GM18951 (cell line): ENCODE measurements at regions not wholly inside any gene's neighbourhood (a gene's known extent, or its start where the extent isn't known, plus 50 kb on each side); places are given as distances from the start of the nearest gene placed in this dataset.
"Not testable (repeated sequence)": the region's sequence is repeated elsewhere in the genome, so short reads cannot be mapped to it uniquely, and the experiment has no call there.

ENCODE experiments used
- POLR2A ChIP-seq: IDR thresholded peaks from 4 replicates; pipeline ENCODE4 v1.6.1; 2011; ENCODE audit warnings: mild to moderate bottlenecking; ENCODE audit not compliant: insufficient read length, insufficient read depth; ENCODE audit errors: extremely low read depth
- in situ Hi-C: fragments of 300-500 bp; cut with MboI; formaldehyde crosslinking; loops from one replicate; pipeline ENCODE4 v1.12.0; 2022; ENCODE audit warnings: low sequenced_read_pairs, mixed read lengths, inconsistent platforms; ENCODE audit not compliant: unreplicated experiment

- no peak for TF ChIP-seq POLR2A
- in situ Hi-C loops = no loop called here
Measured at GRCh38 chr3:125645616-125646015, 50.3 kb upstream of the OSBPL11 start.

DNA sequence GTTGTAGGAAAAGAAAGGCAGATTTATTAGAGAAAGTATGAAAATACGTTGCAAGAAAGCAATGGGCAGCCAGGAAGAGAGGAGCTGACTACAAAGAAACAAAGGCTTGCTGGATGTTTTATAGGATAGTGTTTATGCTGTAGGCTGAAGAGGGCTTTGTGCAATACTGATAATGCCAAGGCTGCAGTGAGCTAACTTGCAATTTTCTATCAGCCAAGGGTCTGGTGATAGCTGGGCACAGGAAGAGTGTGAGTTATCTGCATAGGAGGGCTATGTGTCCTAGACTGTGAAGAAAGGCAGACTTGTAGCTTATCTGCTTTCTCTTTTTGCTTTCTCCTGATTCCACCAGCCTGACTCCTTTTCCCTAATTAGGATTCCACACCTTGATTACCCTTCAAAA is 51.3 kb upstream of the OSBPL11 start:
- no peak for TF ChIP-seq POLR2A
- in situ Hi-C loops = no loop called here

DNA sequence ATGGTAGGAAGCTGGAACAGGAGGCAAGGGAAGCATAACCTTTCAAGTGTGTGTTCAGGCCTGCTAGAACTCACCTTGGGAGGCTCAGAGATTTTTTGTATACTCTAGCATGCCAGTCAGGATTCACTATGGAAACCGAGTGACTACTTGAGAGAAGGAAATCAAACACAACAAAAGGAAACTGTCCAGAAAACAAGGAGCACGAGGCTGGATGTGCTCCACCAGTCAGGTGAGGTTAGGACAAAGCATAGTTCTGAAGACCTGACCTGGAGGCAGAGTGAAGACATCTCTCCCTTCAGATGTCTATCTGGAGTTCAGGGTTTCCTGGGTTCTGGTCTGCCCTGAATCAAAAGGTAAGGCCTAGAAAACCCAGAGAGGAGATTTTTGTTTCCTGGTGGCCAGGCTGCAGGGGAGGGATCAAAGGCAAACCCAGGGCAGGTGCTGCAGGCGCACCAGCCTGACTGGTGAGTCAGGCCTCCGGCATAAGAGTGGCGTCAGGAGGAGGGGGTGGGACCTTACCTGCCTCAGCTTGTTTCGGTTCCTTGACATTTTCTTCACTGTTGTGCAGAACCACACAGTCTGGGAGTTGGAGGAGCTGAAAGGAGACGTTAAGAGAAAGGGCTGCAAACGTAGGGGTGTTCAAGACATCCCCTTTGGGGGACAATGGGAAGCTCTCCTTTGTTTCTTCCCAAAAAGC is 52.2 kb upstream of the OSBPL11 start:
- no peak for TF ChIP-seq POLR2A
- in situ Hi-C loops = no loop called here

DNA sequence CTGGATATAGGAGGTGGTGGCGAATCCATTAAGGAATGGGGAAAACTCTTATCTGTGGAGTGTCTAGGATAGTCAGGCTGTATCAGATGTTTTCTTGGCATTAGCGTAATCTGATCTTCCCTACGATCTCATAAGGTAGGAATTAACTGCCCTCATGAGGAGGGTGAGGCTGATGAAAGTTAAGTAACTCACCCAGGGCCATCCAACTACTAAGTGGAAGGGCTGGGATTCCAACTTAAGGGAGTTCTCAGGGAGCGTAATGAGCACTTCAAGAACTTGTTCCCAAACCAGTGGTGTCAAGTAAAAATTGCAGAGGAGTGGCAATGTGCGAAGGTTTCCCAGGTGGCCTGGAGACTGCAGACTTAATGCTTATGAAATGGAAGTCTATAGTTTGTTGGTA is 55.9 kb upstream of the OSBPL11 start:
- in situ Hi-C loops = no loop called here
- no peak for TF ChIP-seq POLR2A

GRCh38 chr3:125652349-125652748 is 57.1 kb upstream of the OSBPL11 start:
- in situ Hi-C loops = no loop called here

DNA sequence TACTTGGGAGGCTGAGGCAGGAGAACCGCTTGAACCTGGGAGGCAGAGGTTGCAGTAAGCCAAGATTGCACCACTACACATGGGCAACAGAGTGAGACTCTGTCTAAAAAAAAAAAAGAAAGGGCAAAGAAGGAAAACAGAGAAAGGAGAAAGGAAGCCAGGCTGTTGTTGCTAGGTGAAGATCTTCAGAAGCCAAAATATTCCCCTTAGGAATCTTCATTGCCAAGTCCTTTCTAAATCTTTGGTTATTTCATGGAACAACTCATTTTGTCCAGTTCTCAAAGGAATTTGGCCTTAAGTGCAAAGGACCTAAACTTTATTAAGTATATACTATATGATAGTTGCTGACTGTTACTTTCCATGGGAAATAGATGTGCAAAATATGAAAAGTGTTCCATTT is 59.2 kb upstream of the OSBPL11 start:
- in situ Hi-C loops = no loop called here
- TF ChIP-seq POLR2A = no peak

More at GRCh38 chr3:125652349-125652748, 57.1 kb upstream of the OSBPL11 start:
- TF ChIP-seq POLR2A = no peak

- in situ Hi-C loops = no loop called here
- no peak for TF ChIP-seq POLR2A
Measured at GRCh38 chr3:125662675-125663074, 67.4 kb upstream of the OSBPL11 start.

GRCh38 chr3:125670352-125670751 is 75.1 kb upstream of the OSBPL11 start:
- in situ Hi-C loops = no loop called here

GRCh38 chr3:125670945-125671344 is 75.6 kb upstream of the OSBPL11 start:
- TF ChIP-seq POLR2A = no peak
- in situ Hi-C loops = no loop called here

More at GRCh38 chr3:125670352-125670751, 75.1 kb upstream of the OSBPL11 start:
- no peak for TF ChIP-seq POLR2A

- in situ Hi-C loops = no loop called here
- no peak for TF ChIP-seq POLR2A
Measured at GRCh38 chr3:125671461-125672243, 76.4 kb upstream of the OSBPL11 start.

GRCh38 chr3:125675791-125676190 is 80.5 kb upstream of the OSBPL11 start:
- in situ Hi-C loops = no loop called here
- no peak for TF ChIP-seq POLR2A

- TF ChIP-seq POLR2A = no peak
- in situ Hi-C loops = no loop called here
Measured at GRCh38 chr3:125679258-125679657, 84.0 kb upstream of the OSBPL11 start.

DNA sequence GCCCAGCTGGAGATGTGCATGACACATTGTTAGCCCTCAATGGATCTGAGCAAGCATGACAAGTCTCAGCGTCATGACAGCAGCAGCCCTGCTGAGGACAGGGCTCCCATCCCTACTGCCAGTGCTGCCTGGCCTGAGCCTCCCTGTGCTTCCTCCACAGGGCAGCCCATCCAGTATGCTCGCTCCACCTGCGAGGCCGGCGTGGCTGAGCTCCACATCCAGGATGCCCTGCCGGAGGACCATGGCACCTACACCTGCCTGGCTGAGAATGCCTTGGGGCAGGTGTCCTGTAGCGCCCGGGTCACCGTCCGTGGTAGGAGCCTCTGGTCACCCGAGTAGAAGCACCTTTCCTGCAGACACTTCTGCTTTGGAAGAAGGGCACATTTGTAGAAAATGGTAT is 85.8 kb upstream of the OSBPL11 start:
- in situ Hi-C loops = no loop called here
- no peak for TF ChIP-seq POLR2A

DNA sequence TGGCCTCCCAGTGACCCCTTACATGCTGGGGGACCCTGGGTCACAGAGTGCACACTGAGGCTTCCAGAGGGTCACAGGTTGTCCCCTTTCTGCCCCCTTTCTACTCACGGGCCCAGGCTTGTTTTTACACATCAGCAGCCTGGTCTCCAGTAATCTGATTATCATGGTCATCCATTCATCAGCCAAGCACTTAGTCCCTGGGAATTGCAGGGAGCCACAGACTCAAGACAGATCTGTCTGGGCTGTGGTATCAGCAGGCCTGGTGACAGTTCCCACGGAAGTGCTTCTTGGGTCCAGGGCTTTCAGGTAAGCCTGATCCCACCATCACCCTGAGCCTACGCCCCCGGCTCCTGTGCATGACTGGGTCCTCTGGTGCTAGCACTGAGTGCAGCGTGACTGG is 86.6 kb upstream of the OSBPL11 start:
- in situ Hi-C loops = not testable (repeated sequence)

DNA sequence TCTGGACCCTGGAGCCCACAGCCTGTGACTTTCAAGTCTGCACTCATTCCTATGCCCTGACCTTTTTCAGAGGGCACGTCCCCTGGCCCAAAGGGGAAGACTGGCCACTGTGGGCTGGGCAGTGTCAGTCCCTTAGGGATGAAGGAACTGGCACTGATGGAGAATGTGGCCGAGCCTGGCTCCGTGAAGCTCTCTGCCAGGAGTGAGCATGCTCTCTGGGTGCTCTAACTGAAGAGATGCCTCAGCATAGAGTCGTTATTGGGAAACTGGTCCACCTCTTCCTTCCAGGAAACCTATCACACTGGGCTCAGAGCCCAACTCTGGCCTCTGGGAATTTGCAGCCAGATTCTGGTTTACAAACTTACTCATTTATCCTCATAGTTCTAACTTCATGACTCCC is 87.3 kb upstream of the OSBPL11 start:
- in situ Hi-C loops = not testable (repeated sequence)
